Lower leg skin (tissue), 4 donors: ENCODE measurements at regions not wholly inside any gene's neighbourhood (a gene's known extent, or its start where the extent isn't known, plus 50 kb on each side); places are given as distances from the start of the nearest gene placed in this dataset.

Experiments used
- DNase-seq, 2 donors: peaks; one replicate each; pipeline ENCODE4 v3.0.0-alpha.2; 2019; ENCODE audit warnings: low spot score in 2 of 2
- H3K4me3 ChIP-seq: fragments of 200-600 bp; sonication (generic); 2 replicates; pipeline ENCODE4 v1.5.1; 2017; ENCODE audit warnings: mild to moderate bottlenecking, low read depth; ENCODE audit not compliant: poor library complexity, severe bottlenecking
- POLR2A ChIP-seq, 2 donors: fragments of 450-650 bp; IDR thresholded peaks; one replicate each; pipeline ENCODE4 v1.6.1; 2016 to 2017; ENCODE audit warnings: antibody characterized with exemption in 2 of 2, mild to moderate bottlenecking in 1 of 2, moderate library complexity in 1 of 2
- WGBS, 2 donors: methylation state at CpG; one replicate each; pipeline ENCODE4 v1.1.5; 2018; 5-methylcytosine and 5-hydroxymethylcytosine counted together
- intact Hi-C: fragments of 100-400 bp; cut with DNase I; formaldehyde crosslinking; loops from one replicate; pipeline ENCODE4 v1.15.0; 2023; ENCODE audit warnings: low total_unique reads
- TF ChIP-seq, protein P1 (sequence below), 3 donors: fragments of 450-650 bp; IDR thresholded peaks; one replicate each; pipeline ENCODE4 v1.5.1; 2016; ENCODE audit warnings: antibody characterized with exemption in 3 of 3, mild to moderate bottlenecking in 3 of 3, moderate library complexity in 2 of 3

DNA sequence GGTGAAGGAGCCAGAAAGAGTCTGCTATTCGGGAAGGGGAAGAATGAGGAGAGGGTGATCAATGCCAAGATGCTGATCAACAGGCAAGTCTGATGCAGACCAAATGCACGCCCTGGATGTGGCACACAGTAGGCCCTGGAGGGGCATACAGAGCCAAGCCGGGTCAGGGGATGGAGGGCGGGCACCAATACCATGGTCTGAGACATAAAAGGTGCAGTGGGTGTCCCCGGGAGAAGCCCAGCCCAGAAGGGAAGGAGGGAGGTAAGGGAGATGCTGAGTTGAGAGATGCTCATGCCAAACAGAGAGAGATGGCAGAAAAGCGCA lies 66.6 kb upstream of the ID2 start:
- TF ChIP-seq, protein P1, sequence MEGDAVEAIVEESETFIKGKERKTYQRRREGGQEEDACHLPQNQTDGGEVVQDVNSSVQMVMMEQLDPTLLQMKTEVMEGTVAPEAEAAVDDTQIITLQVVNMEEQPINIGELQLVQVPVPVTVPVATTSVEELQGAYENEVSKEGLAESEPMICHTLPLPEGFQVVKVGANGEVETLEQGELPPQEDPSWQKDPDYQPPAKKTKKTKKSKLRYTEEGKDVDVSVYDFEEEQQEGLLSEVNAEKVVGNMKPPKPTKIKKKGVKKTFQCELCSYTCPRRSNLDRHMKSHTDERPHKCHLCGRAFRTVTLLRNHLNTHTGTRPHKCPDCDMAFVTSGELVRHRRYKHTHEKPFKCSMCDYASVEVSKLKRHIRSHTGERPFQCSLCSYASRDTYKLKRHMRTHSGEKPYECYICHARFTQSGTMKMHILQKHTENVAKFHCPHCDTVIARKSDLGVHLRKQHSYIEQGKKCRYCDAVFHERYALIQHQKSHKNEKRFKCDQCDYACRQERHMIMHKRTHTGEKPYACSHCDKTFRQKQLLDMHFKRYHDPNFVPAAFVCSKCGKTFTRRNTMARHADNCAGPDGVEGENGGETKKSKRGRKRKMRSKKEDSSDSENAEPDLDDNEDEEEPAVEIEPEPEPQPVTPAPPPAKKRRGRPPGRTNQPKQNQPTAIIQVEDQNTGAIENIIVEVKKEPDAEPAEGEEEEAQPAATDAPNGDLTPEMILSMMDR (IDR thresholded peaks at IDR 0.05), result no peak
- TF ChIP-seq POLR2A (IDR thresholded peaks at IDR 0.05), result no peak
- intact Hi-C loops, result no loop called here

DNA sequence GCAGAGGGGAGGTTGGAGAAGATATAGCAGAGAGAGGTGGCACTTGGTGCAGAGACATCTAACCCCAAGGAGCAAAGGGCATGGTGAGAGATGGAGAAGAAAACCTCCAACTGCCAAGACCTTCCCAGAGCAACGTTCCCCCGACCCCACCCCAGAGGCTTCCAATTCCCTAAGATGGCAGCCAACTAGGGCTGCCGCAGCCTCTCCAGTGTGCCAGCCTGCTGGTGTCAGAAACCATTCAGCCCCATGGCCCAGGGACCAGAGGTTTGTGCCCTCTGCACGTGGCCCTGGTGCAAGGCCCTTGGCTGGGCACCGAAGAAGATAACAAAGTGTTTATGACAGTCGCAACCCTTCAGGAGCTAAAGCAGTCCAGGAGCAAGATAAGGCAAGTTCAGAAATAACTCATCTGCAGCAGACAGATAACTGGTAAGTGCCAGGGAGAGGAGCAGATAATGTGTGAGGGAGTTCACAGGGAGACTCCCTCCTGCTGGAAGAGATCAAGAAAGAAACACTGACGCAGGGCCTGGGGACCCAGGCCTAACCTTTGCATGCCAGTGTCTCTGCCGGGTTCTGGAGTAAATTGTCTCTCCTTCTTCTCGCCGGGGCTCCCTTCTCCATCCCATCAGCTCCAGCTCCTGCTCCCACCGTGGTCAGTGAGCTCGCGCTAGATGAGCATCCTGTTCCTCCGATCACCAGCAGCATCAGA lies 66.1 kb upstream of the ID2 start:
- no peak for TF ChIP-seq POLR2A (IDR thresholded peaks at IDR 0.05)
- TF ChIP-seq, protein P1 (IDR thresholded peaks at IDR 0.05), result no peak
- no peak for DNase-seq
- intact Hi-C loops, result no loop called here
- H3K4me3 ChIP-seq, result no peak overlapping the region
- WGBS, 2 donors, result 73 to 74% methylated on average over 14 of the region's 14 CpGs

More for the DNA sequence above, 66.6 kb upstream of the ID2 start:
- DNase-seq, result no peak
- WGBS, 2 donors, result 87 to 91% methylated on average over 6 of the region's 6 CpGs
- no peak overlapping the region for H3K4me3 ChIP-seq

DNA sequence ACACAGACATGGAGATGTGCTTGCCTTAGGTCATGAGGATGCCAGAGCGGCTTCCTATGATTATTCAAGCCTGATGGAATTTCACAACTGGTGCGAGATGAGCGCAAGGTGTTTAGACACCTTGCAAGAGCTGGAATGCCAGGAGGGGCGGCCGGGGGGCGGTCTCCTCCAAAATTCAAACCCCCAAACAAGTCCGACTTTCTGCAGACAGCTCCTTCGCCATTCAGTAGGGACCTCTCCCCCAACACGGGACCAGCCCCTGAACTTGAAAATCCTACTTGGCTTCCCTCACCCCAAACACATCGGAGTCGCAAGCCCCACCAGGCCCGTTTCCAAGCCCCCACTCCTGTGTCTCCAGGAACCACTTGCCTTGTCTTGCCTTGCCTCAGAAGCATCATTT lies 64.8 kb upstream of the ID2 start:
- peak in 1 of 2 donors; percentile 77 for DNase-seq
- TF ChIP-seq, protein P1 (IDR thresholded peaks at IDR 0.05), result no peak
- intact Hi-C loops, result no loop called here
- no peak overlapping the region for H3K4me3 ChIP-seq
- WGBS, 2 donors, result 88 to 97% methylated on average over 12 of the region's 12 CpGs

DNA sequence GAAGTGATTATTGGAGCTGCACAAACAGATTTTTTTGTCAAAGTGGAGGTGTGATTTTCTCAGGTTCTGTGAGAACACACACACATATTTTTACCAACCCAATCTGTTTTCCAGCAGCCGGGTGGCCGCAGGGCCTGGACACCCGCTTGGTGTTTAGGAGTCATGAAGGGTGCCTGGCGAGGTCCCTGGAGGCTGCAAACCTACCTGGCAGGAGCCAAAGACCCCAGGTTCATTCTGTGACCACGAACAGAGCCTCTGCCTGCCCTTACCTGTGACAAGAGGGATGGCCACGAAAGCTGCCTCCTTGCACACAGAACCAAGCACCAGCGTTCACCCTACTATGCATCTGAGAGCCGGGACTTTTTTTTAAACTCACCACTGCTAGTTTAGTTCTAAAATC lies 64.3 kb upstream of the ID2 start:
- intact Hi-C loops, result no loop called here
- DNase-seq, result peak in 1 of 2 donors; percentile 69
- 93% methylated on average over 8 of the region's 8 CpGs for WGBS, 2 donors
- TF ChIP-seq POLR2A (IDR thresholded peaks at IDR 0.05), result no peak
- TF ChIP-seq, protein P1 (IDR thresholded peaks at IDR 0.05), result no peak
- no peak overlapping the region for H3K4me3 ChIP-seq

DNA sequence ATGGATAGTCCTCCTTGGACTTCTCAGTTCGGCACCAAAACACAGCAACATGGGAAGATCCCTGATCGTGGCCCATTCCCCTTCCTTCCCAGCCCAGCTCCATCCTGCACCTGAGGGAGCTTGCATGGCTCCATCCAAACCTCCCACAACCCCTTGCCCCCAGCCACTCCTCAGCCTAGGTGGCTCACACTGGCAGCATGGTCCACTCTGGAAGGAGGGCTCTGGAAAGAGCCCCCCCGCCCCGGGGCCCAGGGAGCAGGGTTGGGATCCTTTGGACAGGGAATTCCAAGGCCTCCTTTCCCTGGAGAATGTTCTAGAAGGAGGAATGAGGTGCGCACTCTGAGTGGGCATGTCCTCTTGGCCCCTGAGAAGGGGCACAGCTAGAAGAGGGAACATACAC lies 62.8 kb upstream of the ID2 start:
- no peak overlapping the region for H3K4me3 ChIP-seq
- peak in 1 of 2 donors; percentile 72 for DNase-seq
- intact Hi-C loops, result loop anchor here (2.0 kb wide), 1 partner anchor 46 kb away; no protein-coding TSS in a partner anchor
- WGBS, 2 donors, result 88 to 100% methylated on average over 5 of the region's 5 CpGs
- no peak for TF ChIP-seq POLR2A (IDR thresholded peaks at IDR 0.05)
- TF ChIP-seq, protein P1 (IDR thresholded peaks at IDR 0.05), result no peak
